Trophoblast cell (in vitro differentiated cells and primary cell): ENCODE measurements at regions not wholly inside any gene's neighbourhood (a gene's known extent, or its start where the extent isn't known, plus 50 kb on each side); places are given as distances from the start of the nearest gene placed in this dataset.

Experiments used
- DNase-seq, 2 donors: peaks; one replicate each; pipeline ENCODE4 v3.0.0-alpha.2; 2016
- H2AFZ ChIP-seq: 2 replicates; pipeline ENCODE4 v1.6.1; 2013; ENCODE audit warnings: low read length, moderate library complexity, mild to moderate bottlenecking; ENCODE audit not compliant: insufficient read depth, poor library complexity
- H2AK5ac ChIP-seq: 2 replicates; pipeline ENCODE4 v1.6.1; 2013; ENCODE audit warnings: mild to moderate bottlenecking, low read length
- H2BK120ac ChIP-seq: 2 replicates; pipeline ENCODE4 v1.6.1; 2013; ENCODE audit warnings: low read length, mild to moderate bottlenecking, moderate library complexity; ENCODE audit not compliant: insufficient read depth, poor library complexity
- H2BK12ac ChIP-seq: 2 replicates; pipeline ENCODE4 v1.6.1; 2013; ENCODE audit warnings: mild to moderate bottlenecking, low read length, moderate library complexity
- H2BK5ac ChIP-seq: 2 replicates; pipeline ENCODE4 v1.6.1; 2013; ENCODE audit warnings: low read length, low read depth, moderate library complexity, mild to moderate bottlenecking; ENCODE audit not compliant: poor library complexity
- H3K14ac ChIP-seq: 2 replicates; pipeline ENCODE4 v1.6.1; 2013; ENCODE audit warnings: mild to moderate bottlenecking, low read length
- H3K18ac ChIP-seq: 2 replicates; pipeline ENCODE4 v1.6.1; 2013; ENCODE audit warnings: mild to moderate bottlenecking, low read length
- H3K23ac ChIP-seq: 2 replicates; pipeline ENCODE4 v1.6.1; 2013; ENCODE audit warnings: low read length
- H3K27ac ChIP-seq: 2 replicates; pipeline ENCODE4 v1.5.1; 2013; ENCODE audit warnings: low read depth, mild to moderate bottlenecking, inconsistent platforms, low read length, moderate library complexity
- H3K27me3 ChIP-seq: 2 replicates; pipeline ENCODE4 v1.6.1; 2013; ENCODE audit warnings: inconsistent platforms, mild to moderate bottlenecking, low read length, moderate library complexity; ENCODE audit not compliant: insufficient read depth
- H3K36me3 ChIP-seq, 2 experiments: 1 replicate in 1 of 2; 2 replicates in 1 of 2; pipeline ENCODE4 v1.6.1; 2013; ENCODE audit warnings: low read length in 2 of 2, mild to moderate bottlenecking in 2 of 2, moderate library complexity in 1 of 2; ENCODE audit not compliant: insufficient read depth in 2 of 2, control insufficient read depth in 1 of 2
- H3K4ac ChIP-seq: 2 replicates; pipeline ENCODE4 v1.6.1; 2013; ENCODE audit warnings: low read depth, mild to moderate bottlenecking, low read length, moderate library complexity
- H3K4me1 ChIP-seq, 2 experiments: 1 replicate in 1 of 2; 2 replicates in 1 of 2; pipeline ENCODE4 v1.6.1; 2013; ENCODE audit warnings: low read length in 2 of 2, mild to moderate bottlenecking in 2 of 2, moderate library complexity in 1 of 2; ENCODE audit not compliant: insufficient read depth in 2 of 2, control insufficient read depth in 1 of 2
- H3K4me2 ChIP-seq: 2 replicates; pipeline ENCODE4 v1.6.1; 2013; ENCODE audit warnings: inconsistent platforms, mild to moderate bottlenecking, low read length, moderate library complexity
- H3K4me3 ChIP-seq: 2 replicates; pipeline ENCODE4 v1.5.1; 2013; ENCODE audit warnings: mild to moderate bottlenecking, low read depth, low read length, inconsistent platforms
- H3K79me1 ChIP-seq: one replicate; pipeline ENCODE4 v1.6.1; 2013; ENCODE audit warnings: low read length
- H3K79me2 ChIP-seq: 2 replicates; pipeline ENCODE4 v1.6.1; 2013; ENCODE audit warnings: low read length, mild to moderate bottlenecking; ENCODE audit not compliant: control insufficient read depth, insufficient read depth, poor library complexity
- H3K9ac ChIP-seq: 2 replicates; pipeline ENCODE4 v1.6.1; 2013; ENCODE audit warnings: mild to moderate bottlenecking, low read length
- H3K9me3 ChIP-seq: 2 replicates; pipeline ENCODE4 v1.6.1; 2013; ENCODE audit warnings: low read depth, mild to moderate bottlenecking, control low read depth, inconsistent platforms, low read length; ENCODE audit not compliant: insufficient read depth
- H4K12ac ChIP-seq: 2 replicates; pipeline ENCODE4 v1.6.1; 2013; ENCODE audit warnings: low read depth, mild to moderate bottlenecking, low read length, moderate library complexity
- H4K8ac ChIP-seq: 2 replicates; pipeline ENCODE4 v1.6.1; 2013; ENCODE audit warnings: low read depth, mild to moderate bottlenecking, low read length, moderate library complexity
- H4K91ac ChIP-seq: one replicate; pipeline ENCODE4 v1.6.1; 2013; ENCODE audit warnings: low read depth, mild to moderate bottlenecking, low read length, moderate library complexity
- WGBS: extraction: QIAGEN DNeasy Blood & Tissue Kit; methylation state at CpG from one replicate; pipeline ENCODE4 v1.1.7; 2013; ENCODE audit warnings: missing lambda C conversion rate; ENCODE audit not compliant: insufficient read length, insufficient coverage; ENCODE audit errors: extremely low coverage; 5-methylcytosine and 5-hydroxymethylcytosine counted together

- H3K4me1 ChIP-seq, result no peaks in the 10 kb centered on the region
- no peak overlapping the region for H2BK12ac ChIP-seq
- H3K4me3 ChIP-seq, result no peak overlapping the region
- no peaks in the 10 kb centered on the region for H3K36me3 ChIP-seq
- H3K4ac ChIP-seq, result no peak overlapping the region
- H2AFZ ChIP-seq, result no peak overlapping the region
- H4K8ac ChIP-seq, result no peak overlapping the region
- H3K4me2 ChIP-seq, result no peak overlapping the region
- H3K79me1 ChIP-seq, result no peaks in the 10 kb centered on the region
- H3K23ac ChIP-seq, result no peak overlapping the region
- DNase-seq, result no peak
- no peak overlapping the region for H3K14ac ChIP-seq
- no peak overlapping the region for H2BK120ac ChIP-seq
- H3K9ac ChIP-seq, result no peak overlapping the region
- no peaks in the 10 kb centered on the region for H3K27me3 ChIP-seq
- H4K12ac ChIP-seq, result no peak overlapping the region
- no peaks in the 10 kb centered on the region for H3K9me3 ChIP-seq
- no peak overlapping the region for H2AK5ac ChIP-seq
- no peak overlapping the region for H2BK5ac ChIP-seq
- no CpG with 5 or more reads among the region's 1 CpG for WGBS
- H3K18ac ChIP-seq, result no peak overlapping the region
- no peaks in the 10 kb centered on the region for H3K79me2 ChIP-seq
- no peak overlapping the region for H4K91ac ChIP-seq
- no peak overlapping the region for H3K27ac ChIP-seq
Observed at GRCh38 chr4:104206784-104207183, 287.9 kb downstream of the CXXC4 start.

DNA sequence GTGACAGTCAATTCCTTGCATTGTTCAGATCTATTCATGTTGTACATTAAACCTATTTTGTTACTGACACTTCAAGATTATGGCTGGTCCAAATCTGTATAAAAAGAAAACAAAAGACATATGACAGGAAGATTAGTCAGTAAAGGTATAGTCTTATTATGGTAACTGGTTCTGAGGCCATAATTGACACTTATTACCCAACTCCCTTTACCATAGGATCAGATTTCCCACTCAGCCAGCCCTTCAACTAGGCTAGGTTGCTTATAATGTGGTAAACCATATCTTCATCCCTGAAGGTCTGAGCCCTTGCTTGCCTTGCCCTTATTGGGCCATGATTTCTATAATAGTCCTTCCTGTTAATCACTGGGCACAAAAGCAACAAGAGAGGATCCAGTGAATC, 289.6 kb downstream of the CXXC4 start:
- Histone ChIP-seq H3K18ac (no peak overlapping the region), H3K36me3 (no peaks in the 10 kb centered on the region)

DNA sequence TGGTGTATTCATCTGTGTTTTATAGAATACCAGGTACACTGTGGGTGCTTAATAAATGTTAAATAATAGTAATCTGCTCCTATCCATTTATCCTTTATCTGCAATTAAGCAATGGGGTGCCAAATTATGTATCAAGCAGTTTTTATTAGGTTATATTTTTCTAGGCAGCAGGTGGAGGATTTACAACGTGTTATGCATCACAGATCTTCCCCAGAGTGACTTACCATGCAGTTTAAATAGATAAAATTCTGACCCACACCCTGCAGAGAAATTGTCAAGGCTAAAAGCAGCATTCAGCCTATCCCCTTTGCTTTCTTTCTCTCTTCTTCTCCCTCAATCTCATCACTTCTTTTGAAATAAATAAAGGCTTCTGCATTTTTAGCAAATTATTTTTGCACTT, 306.4 kb downstream of the CXXC4 start:
- Histone ChIP-seq H3K4me2 (no peak overlapping the region), H2BK5ac (no peak overlapping the region), H4K12ac (no peak overlapping the region), H4K91ac (no peak overlapping the region), H3K4me3 (no peak overlapping the region), H2AK5ac (no peak overlapping the region), H3K23ac (no peak overlapping the region), H3K4me1 (no peaks in the 10 kb centered on the region), H3K27me3 (no peaks in the 10 kb centered on the region), H4K8ac (no peak overlapping the region), H3K79me1 (no peaks in the 10 kb centered on the region), H2BK12ac (no peak overlapping the region), H3K18ac (no peak overlapping the region), H3K27ac (no peak overlapping the region), H2AFZ (no peak overlapping the region), H3K79me2 (no peaks in the 10 kb centered on the region), H2BK120ac (no peak overlapping the region), H3K14ac (no peak overlapping the region), H3K4ac (no peak overlapping the region), H3K36me3 (no peaks in the 10 kb centered on the region), H3K9me3 (no peaks in the 10 kb centered on the region), H3K9ac (no peak overlapping the region)
- DNase-seq, result no peak
- WGBS, result no CpG with 5 or more reads among the region's 1 CpG

More for the DNA sequence above, 289.6 kb downstream of the CXXC4 start:
- no peak overlapping the region for H3K9ac ChIP-seq
- H3K4me2 ChIP-seq, result no peak overlapping the region
- H3K14ac ChIP-seq, result no peak overlapping the region
- no peak overlapping the region for H4K91ac ChIP-seq
- H2BK120ac ChIP-seq, result no peak overlapping the region
- DNase-seq, result no peak
- no peak overlapping the region for H2BK12ac ChIP-seq
- no peak overlapping the region for H4K12ac ChIP-seq
- no peak overlapping the region for H3K27ac ChIP-seq
- no peaks in the 10 kb centered on the region for H3K79me1 ChIP-seq
- no peak overlapping the region for H4K8ac ChIP-seq
- no peak overlapping the region for H2BK5ac ChIP-seq
- no peaks in the 10 kb centered on the region for H3K27me3 ChIP-seq
- no peaks in the 10 kb centered on the region for H3K4me1 ChIP-seq
- H3K79me2 ChIP-seq, result no peaks in the 10 kb centered on the region
- no peaks in the 10 kb centered on the region for H3K9me3 ChIP-seq
- no peak overlapping the region for H3K4me3 ChIP-seq
- H3K23ac ChIP-seq, result no peak overlapping the region
- H3K4ac ChIP-seq, result no peak overlapping the region
- no peak overlapping the region for H2AK5ac ChIP-seq
- H2AFZ ChIP-seq, result no peak overlapping the region

GRCh38 chr4:104169437-104169836, 325.3 kb downstream of the CXXC4 start:
- Histone ChIP-seq H2AFZ (no peak overlapping the region), H2AK5ac (no peak overlapping the region), H3K27me3 (no peaks in the 10 kb centered on the region), H3K4me1 (no peaks in the 10 kb centered on the region), H3K18ac (no peak overlapping the region), H3K4me3 (no peak overlapping the region), H3K23ac (no peak overlapping the region), H3K27ac (no peak overlapping the region), H4K8ac (no peak overlapping the region), H3K4ac (no peak overlapping the region), H3K9me3 (no peaks in the 10 kb centered on the region), H3K79me2 (no peaks in the 10 kb centered on the region), H3K36me3 (no peaks in the 10 kb centered on the region), H2BK5ac (no peak overlapping the region), H4K12ac (no peak overlapping the region), H3K4me2 (no peak overlapping the region), H2BK120ac (no peak overlapping the region), H3K79me1 (no peaks in the 10 kb centered on the region), H3K14ac (no peak overlapping the region), H2BK12ac (no peak overlapping the region), H4K91ac (no peak overlapping the region), H3K9ac (no peak overlapping the region)
- no peak for DNase-seq
- no CpG with 5 or more reads among the region's 1 CpG for WGBS
